ENCODE measurements at regions not wholly inside any gene's neighbourhood (a gene's known extent, or its start where the extent isn't known, plus 50 kb on each side); places are given as distances from the start of the nearest gene placed in this dataset.
"Not testable (repeated sequence)": the region's sequence is repeated elsewhere in the genome, so short reads cannot be mapped to it uniquely, and the experiment has no call there.

- no peak for DNase-seq
Observed at GRCh38 chrX:45803383-45803921, 602.8 kb upstream of the DIPK2B start.

GRCh38 chrX:45801554-45801953, 600.9 kb upstream of the DIPK2B start:
- no peak for DNase-seq

DNA sequence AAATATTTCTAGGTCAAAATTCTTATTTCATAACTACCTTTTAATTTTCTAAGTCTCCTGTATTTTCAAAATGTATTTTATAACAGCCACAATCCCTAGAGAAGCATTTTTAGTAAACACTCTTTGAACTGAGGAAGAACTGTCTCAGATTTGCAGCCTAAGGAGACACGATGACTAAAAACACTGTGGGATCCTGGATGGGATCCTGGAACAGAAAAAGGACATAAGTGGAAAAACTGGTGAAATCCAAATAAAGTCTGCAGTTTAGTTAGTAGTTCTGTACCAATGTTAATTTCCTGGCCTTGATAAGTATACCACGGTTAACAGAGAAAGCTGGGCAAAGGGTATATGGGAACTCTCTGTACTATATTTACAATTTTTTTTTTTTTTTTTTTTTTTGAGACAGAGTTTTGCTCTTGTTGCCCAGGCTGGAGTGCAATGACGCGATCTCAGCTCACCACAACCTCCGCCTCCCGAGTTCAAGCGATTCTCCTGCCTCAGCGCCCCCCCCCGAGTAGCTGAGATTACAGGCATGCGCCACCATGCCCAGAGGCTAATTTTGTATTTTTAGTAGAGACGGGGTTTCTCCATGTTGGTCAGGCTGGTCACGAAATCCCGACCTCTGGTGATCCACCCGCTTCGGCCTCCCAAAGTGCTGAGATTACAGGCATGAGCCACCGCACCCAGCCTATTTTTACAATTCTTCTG, 600.2 kb upstream of the DIPK2B start:
- not testable (repeated sequence) for DNase-seq

DNA sequence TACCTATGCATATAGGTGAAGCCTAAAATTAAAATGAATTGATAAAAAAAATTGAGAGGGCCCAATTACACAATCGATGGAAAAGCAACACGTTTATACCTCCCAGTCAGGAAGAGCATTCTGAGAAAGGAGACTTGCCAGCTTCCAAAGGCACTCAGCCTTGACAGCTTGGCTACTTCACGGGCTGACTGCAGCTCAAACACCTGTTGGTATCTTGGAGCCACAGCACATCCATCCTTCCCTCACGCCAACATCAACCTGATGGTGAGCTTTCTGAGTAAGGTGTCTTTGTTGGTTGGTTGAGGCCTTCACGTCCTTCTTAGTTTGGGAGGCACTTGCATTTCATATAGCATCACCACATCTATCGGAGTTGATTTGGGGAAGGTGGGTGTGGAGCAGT, 598.9 kb upstream of the DIPK2B start:
- no peak for DNase-seq

- no peak for DNase-seq
Observed at GRCh38 chrX:45795546-45795945, 594.9 kb upstream of the DIPK2B start.

DNA sequence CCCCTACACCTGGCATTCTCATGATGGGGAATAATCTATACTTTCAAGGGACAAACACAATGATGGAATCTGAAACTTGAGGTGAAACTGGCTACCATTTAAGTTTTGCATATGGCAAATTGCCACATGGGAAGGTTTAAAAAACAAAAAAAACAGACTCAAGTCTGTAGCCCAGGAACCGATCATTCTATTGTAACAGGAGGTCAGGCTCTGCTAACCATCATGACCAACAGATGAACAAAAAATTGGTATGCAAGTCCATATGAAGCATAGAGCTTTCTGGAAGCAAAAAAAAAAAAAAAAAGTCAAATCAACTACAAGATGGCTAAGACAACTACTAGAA, 594.3 kb upstream of the DIPK2B start:
- DNase-seq: no peak

GRCh38 chrX:45794323-45794994, 593.8 kb upstream of the DIPK2B start:
- DNase-seq: no peak

GRCh38 chrX:45788941-45789348, 588.3 kb upstream of the DIPK2B start:
- DNase-seq: no peak

- no peak for DNase-seq
Observed at GRCh38 chrX:45788315-45788714, 587.6 kb upstream of the DIPK2B start.

DNA sequence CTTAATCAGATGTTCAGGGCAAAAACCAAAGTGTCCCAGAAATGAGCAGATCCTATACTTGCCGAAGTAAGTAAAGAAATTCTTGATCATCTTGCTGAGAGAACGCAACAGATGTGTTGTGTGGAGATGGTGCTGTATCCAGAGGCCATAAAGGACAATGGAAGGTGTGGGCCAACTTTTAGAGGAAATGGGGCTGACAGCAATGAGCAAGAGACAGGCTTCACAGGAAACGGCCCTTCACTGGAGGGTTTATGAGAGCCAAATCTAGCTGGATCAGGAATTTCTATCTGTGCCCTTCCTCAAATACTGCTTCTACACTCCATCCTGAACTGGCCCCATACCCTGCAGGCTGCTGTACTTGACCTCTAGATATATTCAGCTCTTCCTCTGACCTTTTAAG, 583.9 kb upstream of the DIPK2B start:
- no peak for DNase-seq

DNA sequence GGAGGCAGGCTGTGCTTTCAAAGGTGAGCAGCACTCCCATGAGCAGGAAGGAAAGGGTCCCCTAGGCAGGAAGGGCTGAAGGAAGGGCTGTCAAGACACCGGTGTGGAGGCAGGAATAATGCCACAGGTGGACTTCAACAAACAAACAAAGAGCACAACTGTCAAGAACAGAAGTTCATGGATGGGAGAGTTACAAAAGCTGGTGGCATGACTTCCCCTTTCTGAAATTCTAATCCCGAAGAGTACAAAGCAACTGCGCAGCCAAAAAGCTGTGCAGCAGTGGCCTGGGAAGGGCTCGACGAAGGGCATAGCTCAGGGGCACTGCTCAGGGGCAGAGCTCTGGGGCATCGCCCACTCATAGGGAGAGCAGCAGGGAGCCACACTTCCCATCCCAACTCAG, 582.3 kb upstream of the DIPK2B start:
- DNase-seq: no peak

DNA sequence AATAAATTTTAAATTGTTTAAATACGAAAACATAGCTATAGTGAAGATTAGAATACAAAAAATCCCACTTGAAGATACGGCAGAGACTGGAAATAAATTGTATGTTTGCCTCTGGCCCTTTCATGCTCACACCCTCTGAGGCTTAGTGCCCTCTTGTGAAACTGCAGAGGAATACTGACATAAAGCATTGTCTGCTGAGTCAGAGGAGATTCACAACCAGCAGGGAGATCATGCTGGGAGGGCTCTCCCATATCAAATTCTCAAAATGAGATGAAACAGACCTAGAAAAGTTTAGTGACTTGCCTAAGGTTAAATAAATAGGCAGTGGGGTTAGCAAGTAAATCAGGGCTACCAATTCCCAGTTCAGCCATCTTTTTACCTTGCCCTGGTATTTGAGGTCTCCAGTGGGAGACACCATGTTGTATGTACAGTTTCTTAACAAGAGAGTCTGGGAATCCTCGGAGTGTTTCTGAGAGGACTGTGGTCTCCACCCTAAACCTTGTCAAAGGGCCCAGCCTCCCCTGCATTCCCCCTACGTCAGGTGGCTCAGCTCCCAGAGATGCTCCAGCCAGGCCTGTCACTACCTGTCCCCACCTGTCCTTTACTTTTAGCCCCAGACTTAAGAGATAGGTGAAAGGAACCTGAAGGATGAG, 581.4 kb upstream of the DIPK2B start:
- DNase-seq: no peak

DNA sequence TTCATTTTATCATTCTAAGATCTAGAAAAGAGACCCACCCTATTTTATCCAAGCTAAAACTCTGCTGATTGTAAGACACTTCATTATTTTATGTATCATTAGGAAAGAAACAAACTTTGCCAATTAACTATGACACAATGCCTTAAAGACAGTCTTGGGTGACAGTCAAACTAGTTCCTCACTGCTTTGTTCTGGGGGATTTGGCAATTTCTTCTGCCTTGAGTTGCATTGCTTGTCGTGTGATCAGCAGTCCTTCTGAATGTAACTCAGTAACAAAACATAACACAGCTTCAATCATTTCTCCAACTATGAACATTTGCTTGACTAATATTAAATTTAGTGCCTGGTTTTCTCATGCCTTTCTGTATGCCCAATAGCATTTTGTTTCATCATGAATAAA, 577.9 kb upstream of the DIPK2B start:
- no peak for DNase-seq

DNA sequence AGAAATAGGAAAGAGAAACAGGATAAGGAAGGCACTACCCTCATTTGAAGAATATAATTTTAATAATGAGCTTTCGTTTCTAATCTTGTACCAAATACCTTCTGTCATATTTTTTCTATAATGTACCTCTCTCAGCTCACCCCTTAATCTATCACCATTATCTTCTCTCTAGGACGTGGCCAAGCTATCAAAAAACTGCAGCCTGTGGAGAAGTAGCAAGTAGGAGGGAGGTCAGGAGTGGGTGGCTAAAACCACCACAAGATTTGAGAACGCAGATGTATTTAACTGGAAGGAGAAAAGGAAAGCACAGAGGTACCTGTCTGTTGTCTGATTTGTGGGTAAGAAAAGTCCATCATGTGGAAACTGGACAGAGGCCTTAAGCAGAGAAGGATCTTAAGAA, 576.7 kb upstream of the DIPK2B start:
- DNase-seq: no peak

- no peak for DNase-seq
Observed at GRCh38 chrX:45775468-45775867, 574.8 kb upstream of the DIPK2B start.

DNA sequence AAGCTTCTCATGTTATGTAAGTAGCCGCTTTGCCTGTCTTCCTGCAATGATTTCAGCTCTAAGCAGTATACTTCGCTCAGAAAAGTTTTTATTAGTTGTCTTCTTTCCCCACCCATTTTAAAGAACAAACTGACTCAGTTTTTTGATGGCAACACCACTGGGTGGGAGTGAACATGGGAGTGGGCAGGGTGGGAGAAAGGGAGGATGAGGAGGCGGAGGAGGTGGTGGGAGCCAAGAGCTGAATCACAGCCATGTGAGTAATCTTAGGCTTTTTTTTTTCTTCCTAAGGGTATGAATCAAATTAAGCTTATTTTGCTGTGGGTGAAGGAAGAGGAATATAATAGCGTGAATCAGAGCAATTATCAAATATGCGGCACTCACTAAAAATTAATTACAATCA, 574.3 kb upstream of the DIPK2B start:
- DNase-seq: no peak

- no peak for DNase-seq
Observed at GRCh38 chrX:45773572-45773971, 572.9 kb upstream of the DIPK2B start.

DNA sequence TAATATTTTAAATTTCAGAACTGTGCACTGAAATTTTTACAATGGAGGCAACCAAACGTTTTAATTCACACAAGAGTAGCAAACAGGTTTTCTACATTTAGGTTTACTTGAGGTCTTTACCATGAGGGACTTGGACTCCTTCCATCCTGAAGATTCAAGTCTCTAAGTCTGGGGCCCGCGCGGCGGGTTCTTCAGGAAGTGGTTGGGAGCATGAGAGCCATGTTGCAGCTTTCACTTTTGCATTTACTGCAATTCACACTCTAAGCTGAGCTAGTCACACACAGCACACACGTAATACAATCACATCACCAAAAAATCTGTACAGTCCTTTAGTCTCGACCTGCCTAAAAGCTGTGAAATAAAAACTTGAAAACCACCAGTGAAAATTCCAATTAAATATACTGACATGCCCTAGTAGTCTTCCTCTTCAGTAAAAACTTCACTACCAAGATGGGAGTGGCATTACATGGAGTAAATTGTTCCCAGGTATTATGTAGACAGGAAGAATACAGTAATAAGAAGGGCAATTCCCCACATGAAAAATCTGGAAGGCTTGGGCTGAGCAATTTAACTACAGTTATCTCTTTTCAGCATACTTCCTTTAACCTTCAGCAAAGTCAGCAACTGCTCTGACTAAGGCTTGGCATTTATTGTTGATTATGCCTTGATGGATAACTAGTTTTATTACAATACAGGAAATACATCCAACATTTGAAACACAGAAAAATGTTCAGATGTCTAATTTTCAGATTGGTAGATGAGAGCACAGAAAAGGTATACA, 571.1 kb upstream of the DIPK2B start:
- DNase-seq: no peak

DNA sequence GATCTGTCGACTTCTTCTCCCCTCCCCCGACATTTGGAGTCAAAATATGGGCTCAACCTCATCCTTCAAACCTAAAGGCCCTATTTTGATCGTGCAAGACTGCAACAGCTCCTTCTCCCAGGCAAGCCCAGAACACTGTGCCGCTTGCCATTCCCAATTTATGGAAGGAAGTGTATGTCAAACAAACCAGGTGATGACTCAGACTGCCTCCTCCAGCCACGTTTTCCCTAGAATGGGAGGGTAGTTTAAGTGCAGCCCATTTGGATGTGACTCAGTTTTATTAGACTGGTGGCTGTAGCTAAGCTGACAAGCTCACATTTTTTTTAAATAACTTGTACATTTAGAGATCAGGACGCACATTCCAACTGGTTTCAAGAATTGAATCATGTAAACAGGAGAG, 570.4 kb upstream of the DIPK2B start:
- DNase-seq: no peak

- no peak for DNase-seq
Observed at GRCh38 chrX:45769761-45770582, 569.3 kb upstream of the DIPK2B start.

DNA sequence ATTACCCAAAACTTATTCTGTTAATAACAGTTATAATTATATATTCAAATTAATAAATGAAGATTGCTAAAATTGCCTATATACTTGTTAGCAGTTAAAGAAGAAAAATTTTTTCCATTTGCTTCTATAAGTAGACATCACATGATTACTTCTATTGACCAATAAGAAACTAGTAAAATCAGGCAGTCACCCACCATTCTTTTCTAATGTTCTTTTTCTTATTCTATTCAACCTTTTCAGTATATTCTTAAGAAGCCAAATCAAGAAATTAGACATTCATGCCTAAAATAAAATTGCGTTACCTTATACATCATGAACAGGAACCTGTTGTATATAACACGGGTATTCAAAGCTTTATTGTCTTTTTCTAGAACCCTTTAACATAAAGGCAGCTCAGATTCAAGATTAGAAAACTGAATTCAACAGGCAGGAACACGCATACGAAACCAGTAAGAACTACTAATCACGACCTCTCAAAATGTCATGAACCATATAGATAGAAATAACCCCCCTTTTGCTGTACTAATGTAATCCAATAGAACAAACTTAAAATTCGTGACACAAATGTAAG, 568.1 kb upstream of the DIPK2B start:
- DNase-seq: no peak

- no peak for DNase-seq
Observed at GRCh38 chrX:45766981-45767501, 566.4 kb upstream of the DIPK2B start.
